Natural killer cell treated with Interleukin-12 subunit alpha and Interleukin-12 subunit beta and Interleukin-15 and Interleukin-18, amount 100 ng/mL, for 72 hours (primary cell): ENCODE measurements at regions not wholly inside any gene's neighbourhood (a gene's known extent, or its start where the extent isn't known, plus 50 kb on each side); places are given as distances from the start of the nearest gene placed in this dataset.

ENCODE experiments used
- ATAC-seq, 2 donors: fragments of 150-1000 bp; cut with Tn5 transposase in 1 of 2; sonication (Bioruptor Pico), chemical (Tn5 transposase) in 1 of 2; 2 replicates each; pipeline ENCODE4 v1.10.0; 2021
- DNase-seq: peaks from one replicate; pipeline ENCODE4 v3.0.0; 2022; ENCODE audit warnings: low spot score
- H3K27ac Mint-ChIP-seq, 2 donors: 1 replicate in 1 of 2; 2 replicates in 1 of 2; pipeline ENCODE4 v1.8.0; 2022; ENCODE audit warnings: mixed read lengths in 2 of 2, mild to moderate bottlenecking in 1 of 2, moderate library complexity in 1 of 2
- H3K27me3 Mint-ChIP-seq, 2 donors: 1 replicate in 1 of 2; 2 replicates in 1 of 2; pipeline ENCODE4 v1.8.0; 2022; ENCODE audit warnings: mixed read lengths in 2 of 2
- H3K36me3 Mint-ChIP-seq: one replicate; pipeline ENCODE4 v1.8.0; 2022; ENCODE audit warnings: mixed read lengths
- H3K4me1 Mint-ChIP-seq, 2 donors: 1 replicate in 1 of 2; 2 replicates in 1 of 2; pipeline ENCODE4 v1.8.0; 2022; ENCODE audit warnings: low read depth in 2 of 2, mixed read lengths in 2 of 2, mild to moderate bottlenecking in 1 of 2
- H3K4me3 Mint-ChIP-seq: one replicate; pipeline ENCODE4 v1.8.0; 2022; ENCODE audit warnings: mixed read lengths
- H3K9me3 Mint-ChIP-seq: 2 replicates; pipeline ENCODE4 v1.8.0; 2022; ENCODE audit warnings: mixed read lengths

DNA sequence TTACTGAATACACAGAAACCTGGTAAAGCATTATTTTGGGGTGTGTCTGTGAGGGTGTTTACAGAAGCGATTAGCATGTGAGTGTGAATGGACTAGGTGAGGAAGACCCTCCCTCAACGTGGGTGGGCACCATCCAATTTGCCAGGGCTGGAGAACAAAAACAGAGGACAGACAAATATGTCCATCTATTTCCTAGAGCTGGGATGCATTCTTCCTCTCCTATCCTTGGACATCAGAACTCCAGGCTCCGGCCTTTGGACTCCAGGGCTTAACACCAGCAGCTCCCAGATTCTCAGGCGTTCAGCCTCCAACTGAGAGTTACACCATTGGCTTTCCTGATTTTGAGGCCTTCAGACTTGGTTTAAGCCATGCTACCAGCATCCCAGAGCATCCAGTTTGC is 65.8 kb upstream of the CHD1 start:
- Mint-ChIP-seq H3K4me3 (no peak overlapping the region), H3K36me3 (no peaks in the 10 kb centered on the region), H3K27ac (no peak overlapping the region), H3K4me1 (peaks cover 0 to 1% of the 10 kb centered on the region in 2 donors), H3K27me3 (no peaks in the 10 kb centered on the region), H3K9me3 (no peaks in the 10 kb centered on the region)
- ATAC-seq (no peak), DNase-seq (no peak)

DNA sequence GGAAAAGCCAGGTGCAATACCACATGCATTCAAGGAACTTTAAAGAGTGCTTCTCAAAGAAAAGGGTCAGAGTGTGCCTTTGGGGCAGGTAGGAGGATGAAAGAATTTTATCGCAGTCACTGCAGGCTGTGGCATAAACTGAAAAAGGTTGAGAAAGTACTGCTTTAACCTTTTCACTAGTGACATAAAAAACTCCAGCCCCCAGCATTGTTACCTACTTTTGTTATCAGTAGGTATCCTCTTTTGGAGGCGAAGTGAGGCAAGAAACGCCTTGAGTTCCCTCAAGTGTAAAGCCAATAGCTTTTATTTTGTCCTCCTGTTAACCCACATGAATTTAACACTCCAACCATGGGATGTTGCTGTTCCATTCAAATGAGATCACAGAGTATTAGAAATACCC is 64.7 kb upstream of the CHD1 start:
- no peaks in the 10 kb centered on the region for H3K9me3 Mint-ChIP-seq
- DNase-seq (no peak), ATAC-seq (no peak)
- peaks cover 0 to 3% of the 10 kb centered on the region in 2 donors for H3K4me1 Mint-ChIP-seq
- H3K36me3 Mint-ChIP-seq: no peaks in the 10 kb centered on the region
- no peaks in the 10 kb centered on the region for H3K27me3 Mint-ChIP-seq
- H3K27ac Mint-ChIP-seq: no peak overlapping the region
- H3K4me3 Mint-ChIP-seq: no peak overlapping the region

DNA sequence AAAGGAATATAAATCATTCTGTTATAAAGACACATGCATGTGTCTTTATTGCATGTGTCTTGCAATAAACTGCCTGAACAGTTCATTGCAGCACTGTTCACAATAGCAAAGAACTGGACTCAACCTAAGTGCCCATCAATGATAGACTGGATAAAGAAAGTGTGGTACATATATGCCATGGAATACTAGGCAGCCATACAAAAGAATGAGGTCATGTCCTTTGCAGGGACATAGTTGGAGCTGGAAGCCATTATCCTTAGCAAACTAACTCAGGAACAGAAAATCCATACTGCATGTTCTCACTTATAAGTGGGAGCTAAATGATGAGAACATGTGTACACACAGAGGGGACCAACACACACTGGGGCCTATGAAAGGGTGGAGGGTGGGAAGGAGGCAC is 63.7 kb upstream of the CHD1 start:
- Mint-ChIP-seq H3K9me3 (no peaks in the 10 kb centered on the region), H3K4me1 (peaks cover 0 to 3% of the 10 kb centered on the region in 2 donors), H3K27ac (no peak overlapping the region), H3K4me3 (no peak overlapping the region), H3K27me3 (no peaks in the 10 kb centered on the region), H3K36me3 (no peaks in the 10 kb centered on the region)
- DNase-seq: no peak
- no peak for ATAC-seq

DNA sequence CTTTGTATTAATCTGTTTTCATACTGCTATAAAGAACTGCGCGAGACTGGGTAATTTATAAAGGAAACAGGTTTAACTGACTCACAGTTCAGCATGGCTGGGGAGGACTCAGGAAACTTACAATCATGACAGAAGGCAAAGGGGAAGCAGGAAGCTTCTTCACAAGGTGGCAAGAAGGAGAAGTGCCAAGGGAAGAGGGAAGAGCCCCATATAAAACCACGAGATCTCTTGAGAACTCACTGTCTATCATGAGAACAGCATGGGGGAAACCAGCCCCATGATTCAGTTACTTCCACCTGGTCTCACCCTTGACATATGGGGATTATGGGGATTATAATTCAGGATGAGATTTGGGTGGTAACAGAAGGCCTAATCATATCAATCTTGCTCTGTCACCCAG is 60.9 kb upstream of the CHD1 start:
- no peak for ATAC-seq
- Mint-ChIP-seq H3K9me3 (no peaks in the 10 kb centered on the region), H3K4me3 (no peak overlapping the region), H3K27me3 (peaks cover 0 to 3% of the 10 kb centered on the region in 2 donors), H3K4me1 (peaks cover 3 to 5% of the 10 kb centered on the region in 2 donors), H3K36me3 (no peaks in the 10 kb centered on the region), H3K27ac (no peak overlapping the region)
- no peak for DNase-seq

DNA sequence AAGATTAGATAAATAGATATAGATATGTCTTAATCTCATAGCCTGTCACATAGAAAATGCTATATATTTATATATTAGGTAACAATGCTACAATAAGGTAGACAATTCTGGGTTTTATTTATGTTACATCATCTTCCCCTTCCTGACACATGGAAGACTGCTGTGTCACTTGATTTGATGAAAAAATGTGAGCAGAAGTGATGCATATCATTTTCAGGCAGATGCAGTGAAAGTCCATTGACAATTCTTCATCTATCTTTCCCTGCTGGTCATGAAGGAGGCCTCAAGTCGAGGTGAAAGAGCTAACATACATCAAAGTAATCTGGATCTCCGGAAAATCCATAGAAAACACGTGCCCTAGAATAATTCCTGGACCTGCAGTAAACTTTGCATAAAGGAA is 57.8 kb upstream of the CHD1 start:
- Mint-ChIP-seq H3K4me1 (peaks cover 3 to 5% of the 10 kb centered on the region in 2 donors), H3K9me3 (no peaks in the 10 kb centered on the region), H3K36me3 (no peaks in the 10 kb centered on the region), H3K4me3 (no peak overlapping the region), H3K27me3 (peaks cover 0 to 7% of the 10 kb centered on the region in 2 donors), H3K27ac (no peak overlapping the region)
- ATAC-seq (no peak), DNase-seq (no peak)

GRCh38 chr5:98982880-98983279 is 54.1 kb upstream of the CHD1 start:
- Mint-ChIP-seq H3K27ac (no peak overlapping the region), H3K36me3 (no peaks in the 10 kb centered on the region), H3K27me3 (peaks cover 0 to 10% of the 10 kb centered on the region in 2 donors), H3K4me1 (peaks cover 0 to 5% of the 10 kb centered on the region in 2 donors), H3K4me3 (no peak overlapping the region), H3K9me3 (no peaks in the 10 kb centered on the region)
- DNase-seq (no peak), ATAC-seq (no peak)
